GM12865 (cell line): ENCODE measurements at regions not wholly inside any gene's neighbourhood (a gene's known extent, or its start where the extent isn't known, plus 50 kb on each side); places are given as distances from the start of the nearest gene placed in this dataset.

Source experiments
- DNase-seq: peaks from one replicate; pipeline ENCODE4 v3.0.0; 2010; ENCODE audit warnings: low read depth
- H3K4me3 ChIP-seq: 2 replicates; pipeline ENCODE4 v1.5.1; 2011; ENCODE audit warnings: mild to moderate bottlenecking, low read depth, low read length, control low read depth
- TF ChIP-seq, protein P1 (sequence below): IDR thresholded peaks from 2 replicates; pipeline ENCODE4 v1.5.1; 2011; ENCODE audit warnings: low read length, control low read depth, low read depth, inconsistent platforms; ENCODE audit not compliant: insufficient read depth; ENCODE audit errors: missing control alignments

DNA sequence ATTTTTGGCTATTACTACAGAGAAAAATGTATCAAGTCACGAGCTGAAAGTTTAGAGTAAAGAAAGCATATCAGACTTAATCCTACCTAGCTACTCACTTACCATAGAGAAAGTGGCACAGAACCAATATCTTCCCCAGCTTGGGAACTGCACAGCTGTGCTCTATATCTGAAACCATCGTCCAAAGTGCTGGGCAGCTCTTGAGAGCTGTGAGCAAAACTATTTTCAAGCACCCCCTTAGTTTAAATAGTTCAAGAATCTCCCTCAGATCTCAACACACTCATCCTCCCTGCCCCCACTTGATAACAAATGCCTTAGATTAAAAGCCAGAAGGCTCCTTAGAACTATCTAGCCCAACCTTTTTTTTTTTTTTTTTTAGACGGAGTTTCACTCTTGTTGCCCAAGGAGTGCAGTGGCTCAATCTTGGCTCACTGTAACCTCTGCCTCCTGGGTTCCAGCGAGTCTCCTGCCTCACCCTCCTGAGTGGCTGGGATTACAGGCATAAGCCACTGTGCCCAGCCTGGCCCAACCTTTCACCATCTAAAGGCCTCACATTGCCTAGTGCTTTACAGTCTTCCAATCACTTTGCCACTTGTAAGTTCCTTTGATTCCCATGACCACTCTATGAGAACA lies 94.2 kb upstream of the APC start:
- H3K4me3 ChIP-seq: no peak overlapping the region
- TF ChIP-seq, protein P1, sequence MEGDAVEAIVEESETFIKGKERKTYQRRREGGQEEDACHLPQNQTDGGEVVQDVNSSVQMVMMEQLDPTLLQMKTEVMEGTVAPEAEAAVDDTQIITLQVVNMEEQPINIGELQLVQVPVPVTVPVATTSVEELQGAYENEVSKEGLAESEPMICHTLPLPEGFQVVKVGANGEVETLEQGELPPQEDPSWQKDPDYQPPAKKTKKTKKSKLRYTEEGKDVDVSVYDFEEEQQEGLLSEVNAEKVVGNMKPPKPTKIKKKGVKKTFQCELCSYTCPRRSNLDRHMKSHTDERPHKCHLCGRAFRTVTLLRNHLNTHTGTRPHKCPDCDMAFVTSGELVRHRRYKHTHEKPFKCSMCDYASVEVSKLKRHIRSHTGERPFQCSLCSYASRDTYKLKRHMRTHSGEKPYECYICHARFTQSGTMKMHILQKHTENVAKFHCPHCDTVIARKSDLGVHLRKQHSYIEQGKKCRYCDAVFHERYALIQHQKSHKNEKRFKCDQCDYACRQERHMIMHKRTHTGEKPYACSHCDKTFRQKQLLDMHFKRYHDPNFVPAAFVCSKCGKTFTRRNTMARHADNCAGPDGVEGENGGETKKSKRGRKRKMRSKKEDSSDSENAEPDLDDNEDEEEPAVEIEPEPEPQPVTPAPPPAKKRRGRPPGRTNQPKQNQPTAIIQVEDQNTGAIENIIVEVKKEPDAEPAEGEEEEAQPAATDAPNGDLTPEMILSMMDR: no peak
- no peak for DNase-seq

DNA sequence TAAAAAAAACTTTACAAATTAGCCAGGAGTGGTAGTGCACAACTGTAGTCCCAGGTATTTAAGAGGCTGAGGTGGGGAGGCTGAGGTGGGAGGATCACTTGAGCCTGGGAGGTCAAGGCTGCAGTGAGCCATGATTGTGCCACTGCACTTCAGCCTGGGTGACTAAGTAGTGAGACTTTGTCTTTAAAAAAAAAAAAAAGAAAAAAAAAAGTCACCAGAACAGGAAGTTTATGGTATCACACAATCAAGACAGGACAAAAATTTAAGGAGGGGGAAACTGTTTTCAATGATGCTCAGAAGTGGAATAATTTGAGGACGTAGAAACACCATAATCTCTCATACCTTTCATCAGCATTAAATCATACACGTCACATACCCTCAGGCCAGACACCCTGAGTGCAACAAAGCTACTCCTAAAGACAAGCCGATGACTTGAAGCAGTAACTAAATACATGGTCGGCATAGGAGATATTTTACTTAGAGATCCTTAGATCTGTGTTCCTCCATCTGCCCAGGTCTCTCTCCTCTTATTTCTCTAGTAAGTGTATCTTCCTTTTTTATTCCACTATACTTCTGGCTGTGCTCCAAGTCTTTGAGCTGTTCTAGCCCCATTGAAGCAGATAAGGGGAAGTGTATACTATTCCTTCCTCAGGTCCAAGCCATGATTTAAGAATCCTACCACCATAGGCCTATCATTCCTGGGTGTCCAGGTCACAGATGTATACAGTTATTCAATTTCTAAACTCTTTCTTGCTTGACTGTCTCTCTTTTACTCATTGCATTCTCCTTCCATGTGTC lies 91.3 kb upstream of the APC start:
- no peak for DNase-seq
- H3K4me3 ChIP-seq: no peak overlapping the region
- TF ChIP-seq, protein P1: no peak

DNA sequence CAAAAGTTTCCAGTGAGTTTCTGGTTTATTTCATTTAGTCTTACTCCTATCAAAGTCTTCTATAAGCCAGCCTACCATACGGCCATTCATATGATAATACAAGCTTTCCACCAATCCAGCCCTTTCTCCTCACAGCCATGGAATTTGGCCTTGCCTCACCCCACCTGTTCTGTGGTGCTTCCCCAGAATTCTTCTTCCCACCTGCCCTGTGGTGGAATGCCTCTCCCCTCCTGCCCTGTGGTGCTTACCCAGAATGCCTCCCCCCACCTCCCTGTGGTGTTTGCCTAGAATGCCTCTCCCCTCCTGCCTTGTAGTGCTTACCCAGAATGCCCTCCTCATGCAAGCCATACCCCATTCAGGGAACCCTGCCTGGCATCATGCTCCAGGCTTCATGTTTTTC lies 90.3 kb upstream of the APC start:
- no peak overlapping the region for H3K4me3 ChIP-seq
- TF ChIP-seq, protein P1: no peak
- no peak for DNase-seq

DNA sequence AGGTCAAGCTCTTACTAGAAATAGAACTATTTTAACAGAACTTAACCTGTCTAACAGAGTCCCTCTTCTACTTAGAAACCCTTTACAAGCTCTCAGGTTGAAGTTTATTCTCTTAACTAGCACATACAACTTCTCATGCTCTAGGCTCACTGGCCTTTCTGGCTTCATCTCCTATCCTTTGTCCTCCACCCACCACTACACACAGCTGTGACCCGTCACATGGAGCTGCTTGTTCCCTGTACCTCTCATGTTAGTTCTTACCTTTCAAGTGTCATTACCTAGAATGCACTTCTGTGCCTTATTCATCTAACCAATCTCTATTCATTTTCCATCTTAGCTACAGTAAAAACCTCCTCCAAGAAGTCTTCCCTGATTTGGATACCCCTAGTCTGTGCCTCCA lies 89.4 kb upstream of the APC start:
- no peak for DNase-seq
- H3K4me3 ChIP-seq: no peak overlapping the region
- TF ChIP-seq, protein P1: no peak

DNA sequence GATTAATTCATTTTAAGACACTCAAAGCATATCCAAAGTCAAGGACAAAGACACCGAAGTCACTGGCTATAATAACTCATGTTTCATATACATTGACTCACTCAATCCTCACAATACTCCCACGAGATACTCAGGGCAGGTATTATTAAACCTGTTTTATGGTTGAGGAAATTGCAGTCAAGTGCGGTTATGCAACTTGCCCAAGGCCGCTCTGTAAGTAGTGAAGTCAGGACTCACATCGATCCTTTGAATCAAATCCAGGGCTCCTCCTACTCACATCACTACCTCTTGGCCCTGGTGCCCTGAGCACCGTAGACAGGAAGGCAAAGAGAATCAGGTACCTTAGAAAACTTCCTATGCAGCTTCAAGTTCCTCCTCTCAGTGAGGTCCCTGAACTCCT lies 87.8 kb upstream of the APC start:
- TF ChIP-seq, protein P1: no peak
- no peak for DNase-seq
- H3K4me3 ChIP-seq: no peak overlapping the region

DNA sequence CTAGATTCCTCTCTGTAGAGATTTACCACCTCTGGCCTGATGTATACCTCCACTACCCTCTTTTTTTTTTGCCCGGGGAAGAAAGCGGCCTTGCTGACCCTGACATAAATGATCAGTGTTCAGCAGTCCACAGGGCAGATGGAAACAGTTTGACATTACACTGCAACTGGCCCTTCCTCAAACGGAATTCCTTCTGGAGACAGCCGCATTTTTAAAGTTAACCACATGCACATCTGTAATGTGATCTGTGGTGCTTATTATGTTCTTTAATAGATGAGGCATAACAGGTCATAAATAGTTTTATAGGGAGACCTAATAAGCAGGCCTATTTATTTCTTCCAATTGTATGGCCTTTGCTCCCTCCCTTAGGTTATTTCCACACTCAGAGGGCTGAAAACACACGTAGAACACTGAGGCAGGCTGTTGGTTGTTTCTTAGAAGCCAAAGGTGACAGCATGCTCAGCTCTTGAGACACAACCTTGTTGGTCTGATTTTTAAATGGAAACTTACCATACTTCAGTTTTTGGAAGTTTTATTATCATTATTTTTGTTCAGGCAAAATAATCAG lies 84.0 kb upstream of the APC start:
- TF ChIP-seq, protein P1: no peak
- DNase-seq: no peak
- no peak overlapping the region for H3K4me3 ChIP-seq
